Karpas-422 (cell line): ENCODE measurements at regions not wholly inside any gene's neighbourhood (a gene's known extent, or its start where the extent isn't known, plus 50 kb on each side); places are given as distances from the start of the nearest gene placed in this dataset.

Experiments
- DNase-seq: peaks from one replicate; pipeline ENCODE4 v3.0.0-alpha.2; 2015
- H2AFZ ChIP-seq: fragments of 200-600 bp; sonication (generic); 2 replicates; pipeline ENCODE4 v1.6.1; 2014; ENCODE audit warnings: antibody characterized with exemption, low read length, mixed read lengths
- H3K27ac ChIP-seq: fragments of 200-600 bp; sonication (generic); 2 replicates; pipeline ENCODE4 v1.5.1; 2014; ENCODE audit warnings: mild to moderate bottlenecking, low read length, moderate library complexity
- H3K27me3 ChIP-seq: fragments of 200-600 bp; sonication (generic); 2 replicates; pipeline ENCODE4 v1.6.1; 2014; ENCODE audit warnings: low read length, mixed read lengths
- H3K36me3 ChIP-seq: fragments of 200-600 bp; sonication (generic); 2 replicates; pipeline ENCODE4 v1.6.1; 2014; ENCODE audit warnings: low read length, mixed read lengths; ENCODE audit not compliant: insufficient read depth
- H3K4me1 ChIP-seq: fragments of 200-600 bp; sonication (generic); 2 replicates; pipeline ENCODE4 v1.6.1; 2014; ENCODE audit warnings: mild to moderate bottlenecking, low read length, mixed read lengths
- H3K4me2 ChIP-seq: fragments of 200-600 bp; sonication (generic); 2 replicates; pipeline ENCODE4 v1.6.1; 2014; ENCODE audit warnings: low read length, low read depth, mild to moderate bottlenecking; ENCODE audit not compliant: poor library complexity, severe bottlenecking
- H3K4me3 ChIP-seq: fragments of 200-600 bp; sonication (generic); 2 replicates; pipeline ENCODE4 v1.5.1; 2014; ENCODE audit warnings: mild to moderate bottlenecking, antibody characterized with exemption, low read length, mixed read lengths
- H3K79me2 ChIP-seq: fragments of 200-600 bp; sonication (generic); 2 replicates; pipeline ENCODE4 v1.6.1; 2014; ENCODE audit warnings: mild to moderate bottlenecking, low read length, mixed read lengths
- H3K9ac ChIP-seq: fragments of 200-600 bp; sonication (generic); 2 replicates; pipeline ENCODE4 v1.6.0; 2014; ENCODE audit warnings: low read length
- H3K9me2 ChIP-seq: fragments of 200-600 bp; sonication (generic), shearing (Covaris generic); replicated peaks from 2 replicates; pipeline ENCODE4 v1.6.0; 2014; ENCODE audit warnings: mild to moderate bottlenecking, low read length, moderate library complexity; ENCODE audit not compliant: insufficient read depth
- H3K9me3 ChIP-seq: fragments of 300-700, 200-600 bp; sonication (generic); 2 replicates; pipeline ENCODE4 v1.6.1; 2014; ENCODE audit warnings: low read length, mixed read lengths
- H4K20me1 ChIP-seq: fragments of 200-600 bp; sonication (generic); 2 replicates; pipeline ENCODE4 v1.6.1; 2014; ENCODE audit warnings: mild to moderate bottlenecking, antibody characterized with exemption, low read length, low read depth; ENCODE audit not compliant: insufficient read depth

GRCh38 chr5:57032151-57032551, 80.2 kb upstream of the MIER3 start:
- Histone ChIP-seq H3K4me1 (peaks cover 10% of the 10 kb centered on the region), H3K36me3 (no peaks in the 10 kb centered on the region), H3K9ac (no peak overlapping the region), H3K79me2 (no peaks in the 10 kb centered on the region), H3K9me3 (no peaks in the 10 kb centered on the region), H3K4me2 (no peak overlapping the region), H3K4me3 (no peak overlapping the region), H3K9me2 (no peaks in the 10 kb centered on the region), H3K27ac (no peak overlapping the region), H4K20me1 (no peaks in the 10 kb centered on the region), H3K27me3 (no peaks in the 10 kb centered on the region), H2AFZ (no peak overlapping the region)
- DNase-seq: no peak

GRCh38 chr5:57033103-57033502, 81.2 kb upstream of the MIER3 start:
- H3K4me1 ChIP-seq: peaks cover 10% of the 10 kb centered on the region
- H3K27ac ChIP-seq: no peak overlapping the region
- H3K4me3 ChIP-seq: no peak overlapping the region
- DNase-seq: no peak
- H3K9me3 ChIP-seq: no peaks in the 10 kb centered on the region
- no peak overlapping the region for H2AFZ ChIP-seq
- no peak overlapping the region for H3K9ac ChIP-seq
- no peaks in the 10 kb centered on the region for H4K20me1 ChIP-seq
- H3K36me3 ChIP-seq: no peaks in the 10 kb centered on the region
- no peaks in the 10 kb centered on the region for H3K79me2 ChIP-seq
- H3K27me3 ChIP-seq: no peaks in the 10 kb centered on the region
- H3K4me2 ChIP-seq: no peak overlapping the region
- no peaks in the 10 kb centered on the region for H3K9me2 ChIP-seq

GRCh38 chr5:57033503-57033902, 81.6 kb upstream of the MIER3 start:
- H3K9me2 ChIP-seq: no peaks in the 10 kb centered on the region
- DNase-seq: no peak
- H3K9me3 ChIP-seq: no peaks in the 10 kb centered on the region
- no peak overlapping the region for H3K4me2 ChIP-seq
- no peak overlapping the region for H3K4me3 ChIP-seq
- no peak overlapping the region for H3K9ac ChIP-seq
- H2AFZ ChIP-seq: no peak overlapping the region
- no peaks in the 10 kb centered on the region for H3K27me3 ChIP-seq
- peaks cover 10% of the 10 kb centered on the region for H3K4me1 ChIP-seq
- no peaks in the 10 kb centered on the region for H4K20me1 ChIP-seq
- H3K79me2 ChIP-seq: no peaks in the 10 kb centered on the region
- no peak overlapping the region for H3K27ac ChIP-seq
- H3K36me3 ChIP-seq: no peaks in the 10 kb centered on the region

GRCh38 chr5:57034201-57034916, 82.4 kb upstream of the MIER3 start:
- DNase-seq: no peak
- H3K27ac ChIP-seq: no peak overlapping the region
- no peaks in the 10 kb centered on the region for H3K79me2 ChIP-seq
- H3K9me2 ChIP-seq: no peaks in the 10 kb centered on the region
- H3K4me2 ChIP-seq: no peak overlapping the region
- no peak overlapping the region for H3K9ac ChIP-seq
- H2AFZ ChIP-seq: no peak overlapping the region
- peaks cover 10% of the 10 kb centered on the region for H3K4me1 ChIP-seq
- H3K27me3 ChIP-seq: no peaks in the 10 kb centered on the region
- H4K20me1 ChIP-seq: no peaks in the 10 kb centered on the region
- H3K9me3 ChIP-seq: no peaks in the 10 kb centered on the region
- H3K4me3 ChIP-seq: no peak overlapping the region
- H3K36me3 ChIP-seq: no peaks in the 10 kb centered on the region

- Histone ChIP-seq H4K20me1 (no peaks in the 10 kb centered on the region), H3K36me3 (no peaks in the 10 kb centered on the region), H3K9ac (no peak overlapping the region), H3K4me3 (no peak overlapping the region), H3K9me3 (no peaks in the 10 kb centered on the region), H3K27ac (no peak overlapping the region), H3K9me2 (no peaks in the 10 kb centered on the region), H3K79me2 (no peaks in the 10 kb centered on the region), H3K27me3 (no peaks in the 10 kb centered on the region), H2AFZ (no peak overlapping the region), H3K4me2 (no peak overlapping the region), H3K4me1 (no peaks in the 10 kb centered on the region)
- DNase-seq: no peak
Measured at GRCh38 chr5:57035955-57036354, 84.0 kb upstream of the MIER3 start.

GRCh38 chr5:57036761-57037160, 84.8 kb upstream of the MIER3 start:
- no peaks in the 10 kb centered on the region for H3K9me3 ChIP-seq
- H3K4me2 ChIP-seq: no peak overlapping the region
- DNase-seq: no peak
- H4K20me1 ChIP-seq: no peaks in the 10 kb centered on the region
- H3K27ac ChIP-seq: no peak overlapping the region
- H3K4me1 ChIP-seq: no peaks in the 10 kb centered on the region
- H3K9me2 ChIP-seq: no peaks in the 10 kb centered on the region
- H2AFZ ChIP-seq: no peak overlapping the region
- H3K79me2 ChIP-seq: no peaks in the 10 kb centered on the region
- no peak overlapping the region for H3K4me3 ChIP-seq
- H3K27me3 ChIP-seq: no peaks in the 10 kb centered on the region
- no peak overlapping the region for H3K9ac ChIP-seq
- no peaks in the 10 kb centered on the region for H3K36me3 ChIP-seq

GRCh38 chr5:57037355-57037754, 85.4 kb upstream of the MIER3 start:
- no peaks in the 10 kb centered on the region for H3K79me2 ChIP-seq
- no peak overlapping the region for H3K4me2 ChIP-seq
- DNase-seq: no peak
- H3K4me3 ChIP-seq: no peak overlapping the region
- H3K36me3 ChIP-seq: no peaks in the 10 kb centered on the region
- no peak overlapping the region for H2AFZ ChIP-seq
- H4K20me1 ChIP-seq: no peaks in the 10 kb centered on the region
- no peaks in the 10 kb centered on the region for H3K9me2 ChIP-seq
- no peaks in the 10 kb centered on the region for H3K9me3 ChIP-seq
- H3K4me1 ChIP-seq: no peaks in the 10 kb centered on the region
- no peak overlapping the region for H3K27ac ChIP-seq
- H3K27me3 ChIP-seq: no peaks in the 10 kb centered on the region
- H3K9ac ChIP-seq: no peak overlapping the region

- Histone ChIP-seq H3K79me2 (no peaks in the 10 kb centered on the region), H3K27me3 (no peaks in the 10 kb centered on the region), H3K36me3 (no peaks in the 10 kb centered on the region), H3K27ac (no peak overlapping the region), H3K9me3 (no peaks in the 10 kb centered on the region), H3K9me2 (no peaks in the 10 kb centered on the region), H2AFZ (no peak overlapping the region), H3K4me2 (no peak overlapping the region), H4K20me1 (no peaks in the 10 kb centered on the region), H3K4me1 (no peaks in the 10 kb centered on the region), H3K9ac (no peak overlapping the region), H3K4me3 (no peak overlapping the region)
- no peak for DNase-seq
Measured at GRCh38 chr5:57041570-57041969, 89.6 kb upstream of the MIER3 start.
